ENCODE measurements at regions not wholly inside any gene's neighbourhood (a gene's known extent, or its start where the extent isn't known, plus 50 kb on each side); places are given as distances from the start of the nearest gene placed in this dataset.
A peak's percentile ranks its signal among the peaks of the same experiment; 100 is the strongest.

DNA sequence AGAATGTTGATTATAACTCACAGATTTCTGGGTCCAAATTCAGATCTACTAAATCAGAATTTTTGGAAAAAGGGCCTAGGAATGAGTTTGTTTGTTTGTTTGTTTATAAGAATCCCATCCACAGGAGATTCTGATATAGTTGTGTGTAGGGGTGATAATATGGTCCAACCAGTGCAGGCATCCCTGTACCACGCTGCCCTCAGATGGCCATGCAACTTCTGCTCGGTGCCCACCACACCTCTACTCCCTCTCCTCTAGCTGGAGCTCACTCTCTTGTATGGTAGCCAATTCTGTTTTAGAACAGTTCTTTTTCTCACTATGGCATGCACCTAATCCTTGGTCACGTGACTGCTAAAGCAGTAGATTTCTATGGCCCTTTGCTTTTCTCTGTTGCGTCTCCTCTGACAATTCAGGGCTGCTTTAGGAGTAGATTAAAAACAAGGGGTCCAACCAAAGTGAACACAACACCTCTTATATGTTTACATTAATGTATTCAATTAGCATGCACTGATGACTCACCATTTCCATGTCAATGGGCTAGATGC lies 103.3 kb upstream of the KCNA4 start:
- TF ChIP-seq, protein P1, sequence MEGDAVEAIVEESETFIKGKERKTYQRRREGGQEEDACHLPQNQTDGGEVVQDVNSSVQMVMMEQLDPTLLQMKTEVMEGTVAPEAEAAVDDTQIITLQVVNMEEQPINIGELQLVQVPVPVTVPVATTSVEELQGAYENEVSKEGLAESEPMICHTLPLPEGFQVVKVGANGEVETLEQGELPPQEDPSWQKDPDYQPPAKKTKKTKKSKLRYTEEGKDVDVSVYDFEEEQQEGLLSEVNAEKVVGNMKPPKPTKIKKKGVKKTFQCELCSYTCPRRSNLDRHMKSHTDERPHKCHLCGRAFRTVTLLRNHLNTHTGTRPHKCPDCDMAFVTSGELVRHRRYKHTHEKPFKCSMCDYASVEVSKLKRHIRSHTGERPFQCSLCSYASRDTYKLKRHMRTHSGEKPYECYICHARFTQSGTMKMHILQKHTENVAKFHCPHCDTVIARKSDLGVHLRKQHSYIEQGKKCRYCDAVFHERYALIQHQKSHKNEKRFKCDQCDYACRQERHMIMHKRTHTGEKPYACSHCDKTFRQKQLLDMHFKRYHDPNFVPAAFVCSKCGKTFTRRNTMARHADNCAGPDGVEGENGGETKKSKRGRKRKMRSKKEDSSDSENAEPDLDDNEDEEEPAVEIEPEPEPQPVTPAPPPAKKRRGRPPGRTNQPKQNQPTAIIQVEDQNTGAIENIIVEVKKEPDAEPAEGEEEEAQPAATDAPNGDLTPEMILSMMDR (IDR thresholded peaks at IDR 0.05; ENCODE audit: borderline replicate concordance, control extremely low read depth, extremely low read depth, insufficient read depth, missing control alignments) = no peak
- in situ Hi-C loops (cut with MboI; ENCODE audit: low sequenced_read_pairs, unreplicated experiment) = no loop called here
- no peak for DNase-seq (ENCODE audit: low spot score)

DNA sequence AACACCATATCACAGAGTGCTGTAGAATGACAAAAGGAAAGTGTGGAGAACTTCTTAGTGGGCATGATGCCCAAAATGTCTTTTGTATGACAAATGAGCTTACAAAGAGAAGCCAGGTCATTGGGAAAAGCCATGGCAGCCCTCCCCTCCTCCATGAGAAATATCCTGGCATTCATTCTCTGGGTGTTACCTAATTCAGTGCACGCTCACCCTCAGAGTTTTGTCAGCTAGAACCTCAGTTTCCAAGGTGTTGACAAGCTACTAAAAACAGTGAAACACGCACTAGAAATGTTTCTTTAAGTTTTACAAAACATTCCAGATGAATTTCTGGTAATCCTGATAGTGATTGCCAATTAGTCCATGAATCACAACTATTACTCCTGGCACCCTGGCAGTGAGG lies 105.4 kb upstream of the FSHB start:
- no peak for DNase-seq (ENCODE audit: low spot score)
- TF ChIP-seq, protein P1 (IDR thresholded peaks at IDR 0.05; ENCODE audit: borderline replicate concordance, control extremely low read depth, extremely low read depth, insufficient read depth, missing control alignments) = no peak
- in situ Hi-C loops (cut with MboI; ENCODE audit: low sequenced_read_pairs, unreplicated experiment) = no loop called here

DNA sequence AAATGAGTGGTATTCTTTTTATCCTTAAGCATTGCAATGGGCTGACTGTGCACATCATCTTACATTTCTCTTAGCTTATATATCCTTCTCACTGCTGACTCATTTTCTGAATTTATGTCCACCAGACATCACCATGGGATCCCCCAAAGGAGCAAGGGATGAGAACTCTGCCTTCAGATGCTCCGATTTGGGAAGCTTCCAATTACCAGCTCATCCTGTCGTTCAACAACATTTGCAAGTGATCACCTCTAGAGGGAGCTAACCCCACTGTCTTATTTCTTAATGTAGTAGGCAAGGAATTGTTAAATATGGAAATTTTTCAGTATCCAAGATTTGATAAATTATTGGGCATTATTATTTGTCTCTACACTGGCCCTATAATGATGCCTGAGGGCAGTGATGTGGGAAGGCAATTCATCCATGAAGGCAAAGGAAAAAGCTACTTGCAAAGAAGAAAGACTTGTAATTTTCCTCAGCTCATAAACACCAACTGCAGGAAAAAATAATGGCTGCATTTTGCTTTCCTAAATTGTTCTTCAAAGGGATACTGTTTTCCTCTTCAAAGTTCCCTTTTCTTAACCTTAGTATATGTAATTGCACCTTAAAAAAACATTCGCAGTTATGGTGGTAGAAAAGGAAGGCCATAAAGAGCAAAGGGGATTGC lies 102.4 kb upstream of the FSHB start:
- in situ Hi-C loops (cut with MboI; ENCODE audit: low sequenced_read_pairs, unreplicated experiment) = no loop called here
- DNase-seq (ENCODE audit: low spot score) = peak; percentile 15
- TF ChIP-seq, protein P1 (IDR thresholded peaks at IDR 0.05; ENCODE audit: borderline replicate concordance, control extremely low read depth, extremely low read depth, insufficient read depth, missing control alignments) = peak; percentile 47

DNA sequence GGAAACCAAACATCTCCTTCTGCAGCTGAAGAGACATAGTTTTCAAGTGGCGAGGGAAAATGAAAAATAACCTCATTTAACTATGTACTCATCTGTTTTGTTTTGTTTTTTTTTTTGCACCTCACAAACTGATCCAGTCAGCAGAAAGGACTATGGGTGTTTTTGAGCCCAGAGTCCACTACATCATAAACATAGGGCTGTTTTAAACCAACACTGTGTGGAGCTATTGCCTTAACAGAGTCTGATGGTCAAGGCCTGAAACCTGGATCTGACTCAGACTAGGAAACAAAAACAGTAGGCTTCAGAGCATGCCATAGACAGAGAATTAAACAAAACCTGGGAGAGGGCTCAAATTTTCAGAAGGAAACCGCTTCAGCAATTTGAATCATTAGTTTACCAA lies 99.3 kb upstream of the FSHB start:
- TF ChIP-seq, protein P1 (IDR thresholded peaks at IDR 0.05; ENCODE audit: borderline replicate concordance, control extremely low read depth, extremely low read depth, insufficient read depth, missing control alignments) = no peak
- no peak for DNase-seq (ENCODE audit: low spot score)
- in situ Hi-C loops (cut with MboI; ENCODE audit: low sequenced_read_pairs, unreplicated experiment) = no loop called here

DNA sequence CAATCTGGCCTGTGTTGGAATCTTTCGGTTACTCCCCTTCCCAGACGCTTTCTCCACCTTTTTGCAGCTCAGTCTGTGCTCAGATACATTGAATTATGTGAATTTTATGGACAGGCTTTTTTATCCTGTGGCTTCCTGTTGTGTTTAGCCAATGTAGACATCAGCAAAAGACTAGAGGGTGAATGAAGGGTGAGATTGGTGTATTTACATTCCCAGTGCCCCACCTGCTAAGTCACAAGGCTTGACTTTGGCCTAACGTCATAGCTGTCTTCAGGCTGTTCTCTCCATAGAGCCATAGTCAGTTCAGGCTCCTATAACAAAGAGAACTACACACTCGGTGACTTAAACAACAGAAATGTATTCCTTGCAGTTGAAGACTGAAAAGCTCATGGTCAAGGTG lies 97.5 kb upstream of the FSHB start:
- TF ChIP-seq, protein P1 (IDR thresholded peaks at IDR 0.05; ENCODE audit: borderline replicate concordance, control extremely low read depth, extremely low read depth, insufficient read depth, missing control alignments) = no peak
- in situ Hi-C loops (cut with MboI; ENCODE audit: low sequenced_read_pairs, unreplicated experiment) = no loop called here
- DNase-seq (ENCODE audit: low spot score) = no peak

DNA sequence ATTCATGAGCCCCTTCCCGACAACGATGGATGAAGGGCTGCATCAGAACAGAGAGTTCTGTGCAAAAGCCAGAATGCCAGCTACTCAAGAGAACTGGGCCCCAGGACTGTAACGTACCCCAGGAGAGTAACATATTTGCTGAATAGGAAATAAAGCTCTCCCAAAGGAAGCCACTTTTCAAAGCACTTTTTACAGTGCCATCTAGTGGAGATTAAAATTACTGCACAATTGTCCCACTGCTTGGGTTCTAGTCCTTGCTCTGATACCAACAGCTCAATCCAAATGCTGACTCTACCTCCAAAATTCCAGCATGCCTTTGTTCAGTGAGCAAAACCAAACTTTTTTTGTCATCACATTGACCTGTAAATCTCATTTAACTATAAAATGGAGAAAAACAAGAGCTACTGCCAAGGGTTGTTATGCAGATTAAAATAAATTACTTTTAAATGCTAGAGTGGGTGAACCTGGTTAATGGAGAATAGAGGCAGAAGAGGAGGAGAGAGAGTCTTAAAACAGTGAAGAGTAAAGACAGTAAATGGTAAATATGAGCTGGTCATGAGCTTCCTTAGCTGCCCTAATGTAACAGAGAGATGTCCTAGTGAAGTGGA lies 87.6 kb upstream of the FSHB start:
- TF ChIP-seq, protein P1 (IDR thresholded peaks at IDR 0.05; ENCODE audit: borderline replicate concordance, control extremely low read depth, extremely low read depth, insufficient read depth, missing control alignments) = peak; percentile 44
- peak; percentile 18 for DNase-seq (ENCODE audit: low spot score)
- in situ Hi-C loops (cut with MboI; ENCODE audit: low sequenced_read_pairs, unreplicated experiment) = no loop called here

All from GM13976 (cell line).